GM18498 (cell line): ENCODE measurements at regions not wholly inside any gene's neighbourhood (a gene's known extent, or its start where the extent isn't known, plus 50 kb on each side); places are given as distances from the start of the nearest gene placed in this dataset.
"Not testable (repeated sequence)": the region's sequence is repeated elsewhere in the genome, so short reads cannot be mapped to it uniquely, and the experiment has no call there.

Source experiments
- ATAC-seq: cut with Tn5 transposase; IDR thresholded peaks from one replicate; pipeline ENCODE4 v1.9.1; 2021; ENCODE audit warnings: mild to moderate bottlenecking, moderate library complexity; ENCODE audit not compliant: unreplicated experiment

DNA sequence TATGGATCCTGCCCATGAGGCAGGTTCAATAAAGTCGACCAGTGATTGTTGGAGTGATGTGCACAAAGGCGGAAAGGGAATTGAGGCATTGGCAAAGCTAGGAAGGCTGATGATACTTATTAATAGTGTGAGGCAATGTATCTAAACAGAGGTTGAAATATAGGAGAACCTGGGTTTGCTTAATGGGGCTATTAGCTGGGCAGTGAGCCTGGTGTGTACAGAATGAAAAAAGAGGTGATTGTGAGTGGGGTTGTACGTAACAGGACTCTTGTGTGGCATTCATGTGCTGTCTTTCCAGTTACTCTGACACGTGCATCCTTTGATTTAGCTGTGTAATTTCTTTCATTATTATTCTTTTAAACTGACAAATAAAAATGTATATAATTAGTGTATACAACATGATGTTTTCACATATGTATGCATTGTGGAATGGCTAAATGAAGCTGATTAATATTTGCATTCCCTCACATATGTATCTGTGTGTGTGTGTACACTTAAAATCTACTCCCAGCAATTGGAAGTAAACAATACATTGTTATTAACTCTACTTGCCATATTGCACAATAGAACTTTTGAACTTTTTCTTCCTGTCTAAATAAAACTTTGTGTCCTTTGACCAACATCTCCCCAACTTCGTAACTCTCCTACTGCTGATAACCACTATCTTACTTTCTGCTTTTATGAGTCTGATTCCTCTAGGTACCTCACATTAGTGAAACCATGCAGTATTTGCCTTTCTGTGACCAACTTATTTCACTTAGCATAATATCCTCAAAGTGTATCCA is 220.5 kb upstream of the SLC35B3 start:
- no peak for ATAC-seq

DNA sequence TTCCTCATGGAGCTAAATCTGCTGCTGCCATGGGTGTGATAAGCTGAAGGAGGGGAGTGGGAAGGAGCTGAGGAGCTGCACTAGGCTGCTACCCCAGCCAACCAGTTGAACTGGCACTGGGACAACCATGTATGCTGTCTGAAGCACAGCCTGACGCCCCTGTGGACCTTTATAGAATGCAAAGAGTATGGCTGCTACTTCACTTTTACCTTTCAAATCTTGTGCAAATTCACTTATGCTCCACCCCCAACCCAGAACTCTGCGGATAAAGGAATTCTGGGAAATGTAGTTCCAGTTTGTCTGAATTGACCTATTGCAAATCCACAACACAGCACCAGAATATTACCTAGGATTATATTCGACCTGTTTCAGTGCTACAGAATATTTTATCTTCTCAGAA is 217.4 kb upstream of the SLC35B3 start:
- ATAC-seq = no peak

DNA sequence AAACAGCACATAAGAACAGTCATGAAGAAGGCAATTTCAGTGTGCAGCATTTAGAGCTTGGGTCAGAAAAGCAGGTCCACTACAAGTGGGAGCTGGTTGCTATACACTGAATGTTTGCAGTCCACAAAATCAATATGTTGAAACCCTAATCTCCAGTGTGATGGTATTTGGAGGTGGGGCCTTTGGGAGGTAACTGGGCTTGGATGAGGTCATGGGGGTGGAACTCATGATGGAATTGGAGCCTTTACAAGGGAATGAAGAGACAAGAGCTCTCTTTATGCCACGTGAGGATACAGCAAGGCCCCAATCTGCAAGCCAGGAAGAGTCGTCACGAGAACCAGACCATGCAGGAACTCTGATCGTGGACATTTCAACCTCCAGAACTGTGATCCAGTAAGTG is 216.7 kb upstream of the SLC35B3 start:
- ATAC-seq = no peak

DNA sequence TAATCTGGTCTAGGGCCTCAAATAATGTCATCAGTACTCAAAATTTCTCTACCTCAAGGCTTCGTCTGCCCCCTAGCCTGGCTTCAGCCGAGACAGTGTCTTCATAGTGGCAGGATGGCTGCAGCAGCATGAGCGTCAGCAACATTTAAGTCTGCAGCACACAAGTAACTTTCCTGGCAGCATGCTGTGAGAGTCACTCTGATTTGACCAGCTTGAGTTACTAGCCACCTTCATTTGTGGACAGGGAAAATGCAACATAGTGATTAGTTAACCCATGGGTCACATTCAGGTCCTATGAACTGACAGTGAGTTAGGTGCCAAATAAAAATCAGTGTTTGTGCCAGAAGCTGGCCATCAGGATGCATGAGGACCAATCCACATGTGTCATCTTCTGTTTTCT is 209.9 kb upstream of the SLC35B3 start:
- no peak for ATAC-seq

DNA sequence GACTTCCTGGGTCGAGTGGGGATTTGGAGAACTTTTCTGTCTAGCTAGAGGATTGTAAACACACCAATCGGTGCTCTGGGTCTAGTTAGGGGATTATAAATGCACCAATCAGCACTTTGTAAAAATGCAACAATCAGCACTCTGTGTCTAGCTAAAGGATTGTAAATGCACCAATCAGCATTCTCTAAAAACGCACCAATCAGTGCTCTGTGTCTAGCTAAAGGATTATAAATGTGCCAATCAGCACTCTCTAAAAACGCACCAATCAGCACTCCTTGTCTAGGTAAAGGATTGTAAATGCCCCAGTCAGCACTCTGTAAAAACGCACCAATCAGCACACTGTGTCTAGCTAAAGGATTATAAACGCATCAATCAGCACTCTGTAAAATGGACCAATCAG is 209.0 kb upstream of the SLC35B3 start:
- no peak for ATAC-seq

DNA sequence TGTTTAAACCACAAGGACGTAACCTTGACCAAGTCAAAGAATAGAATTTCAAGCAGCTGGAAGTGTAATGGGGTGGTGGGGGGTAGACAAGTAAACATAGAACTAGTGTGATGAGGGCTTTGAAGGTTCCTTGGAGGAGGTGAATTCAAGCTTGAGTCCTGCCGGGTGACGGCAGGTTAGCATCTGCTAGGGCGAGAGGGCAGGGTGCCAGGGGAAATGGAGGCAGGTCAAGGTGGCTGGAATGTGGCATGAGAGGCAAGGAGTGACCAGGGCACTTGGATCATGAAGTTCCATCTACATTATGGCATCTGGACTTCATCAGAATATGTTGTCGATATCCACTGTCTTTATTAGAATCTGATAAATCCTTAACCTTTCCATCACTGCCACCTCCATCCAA is 207.5 kb upstream of the SLC35B3 start:
- ATAC-seq = no peak

DNA sequence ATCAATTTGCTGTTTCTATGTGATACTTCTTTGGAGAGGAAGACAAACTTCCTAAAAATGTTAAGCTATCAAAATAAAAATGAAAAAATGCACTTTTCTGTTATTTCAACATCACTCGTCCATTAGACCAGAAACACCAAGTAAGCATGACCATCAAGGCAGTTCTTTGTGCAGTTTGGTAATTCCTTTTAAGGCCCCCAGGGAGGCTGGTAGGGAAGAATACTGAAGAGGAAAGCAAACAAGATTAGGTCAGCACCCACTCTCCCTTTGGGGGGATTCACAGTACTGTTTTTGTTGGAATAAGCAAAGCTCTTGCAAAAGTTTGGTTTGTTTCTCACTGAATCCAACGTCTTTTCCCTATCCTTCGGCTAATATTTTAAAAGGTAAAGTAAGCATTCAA is 206.8 kb upstream of the SLC35B3 start:
- no peak for ATAC-seq

DNA sequence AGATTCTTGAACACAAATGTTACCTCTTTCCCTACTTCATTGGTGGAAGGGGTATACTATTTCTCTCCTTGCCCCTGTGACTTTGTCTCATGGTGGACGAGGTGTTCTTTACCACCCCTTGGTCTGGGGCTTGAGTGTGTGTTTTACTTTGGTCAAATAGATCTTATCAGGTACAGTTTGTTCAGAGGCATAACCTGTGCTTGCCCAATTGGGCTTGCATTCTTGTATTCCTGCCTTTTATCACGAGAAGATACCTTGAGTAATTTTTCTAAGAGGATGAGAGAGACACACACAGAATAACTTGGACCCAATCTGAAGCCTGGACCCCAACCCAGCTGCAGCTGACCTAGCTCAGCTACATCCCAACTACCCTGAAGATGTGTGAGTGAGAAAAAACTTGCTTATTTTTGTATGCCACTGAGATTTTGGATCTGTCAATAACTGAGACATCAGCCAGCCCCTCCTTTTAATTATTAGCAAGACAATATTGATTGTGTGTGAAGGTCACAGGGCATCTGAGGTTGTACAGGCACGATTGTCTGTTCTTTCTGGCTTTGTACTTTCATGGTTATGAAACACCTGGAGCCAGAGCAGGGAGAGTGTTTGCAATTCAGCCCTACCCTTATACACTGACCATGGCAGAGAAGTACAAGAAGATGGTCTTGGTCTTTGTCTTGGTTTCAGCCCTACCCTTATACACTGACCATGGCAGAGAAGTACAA is 204.7 kb upstream of the SLC35B3 start:
- no peak for ATAC-seq

DNA sequence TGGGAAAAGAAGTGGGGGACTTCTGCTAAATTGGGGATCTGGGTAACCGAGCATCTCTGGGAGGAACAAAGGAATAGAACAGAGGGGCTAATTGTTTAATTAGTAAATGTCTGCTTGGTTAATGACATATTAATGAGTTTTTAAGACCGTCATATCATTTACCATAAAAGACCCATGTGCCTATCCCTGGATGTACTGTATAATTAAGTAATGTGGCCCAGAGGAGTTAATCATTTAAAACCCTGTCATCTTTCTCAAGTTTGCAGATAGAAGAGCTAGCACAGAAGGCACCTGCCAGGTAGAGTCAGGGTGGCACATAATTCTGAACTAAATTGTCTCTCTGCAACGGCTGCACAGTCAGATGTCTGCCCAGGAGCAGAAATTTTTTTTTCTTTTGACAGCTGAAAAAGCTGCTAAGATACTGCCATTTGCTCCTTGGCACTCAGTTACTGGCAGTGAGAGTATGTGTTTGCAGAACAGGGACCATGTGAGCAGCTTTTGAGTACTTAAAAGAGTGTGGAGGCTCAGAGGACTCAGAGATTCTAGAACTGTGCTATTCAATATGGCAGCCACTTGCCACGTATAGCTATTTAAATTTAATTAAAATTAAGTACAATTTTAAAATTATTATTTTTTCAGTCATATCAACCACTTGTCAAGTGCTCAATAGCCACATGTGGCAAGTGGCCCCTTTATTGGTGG is 202.7 kb upstream of the SLC35B3 start:
- ATAC-seq = no peak

DNA sequence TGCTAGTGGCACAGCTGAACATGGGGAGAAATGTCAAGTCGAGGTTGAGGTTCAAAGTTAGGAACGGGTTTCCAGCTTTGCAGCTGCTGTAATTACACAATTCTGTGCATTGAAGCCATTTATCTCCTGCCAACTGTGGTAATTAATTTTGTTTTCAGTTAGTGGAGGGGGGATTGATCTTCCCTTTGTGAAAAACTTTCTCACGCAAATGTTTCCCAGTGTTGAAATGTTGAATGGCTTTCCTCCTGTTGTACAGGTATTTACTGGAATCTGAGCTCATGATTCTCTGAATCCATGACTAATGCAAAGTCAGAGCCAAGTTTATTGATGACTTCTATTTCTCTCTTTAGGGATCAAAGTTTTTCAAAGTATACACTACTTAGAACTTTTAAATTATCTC is 198.4 kb upstream of the SLC35B3 start:
- no peak for ATAC-seq

DNA sequence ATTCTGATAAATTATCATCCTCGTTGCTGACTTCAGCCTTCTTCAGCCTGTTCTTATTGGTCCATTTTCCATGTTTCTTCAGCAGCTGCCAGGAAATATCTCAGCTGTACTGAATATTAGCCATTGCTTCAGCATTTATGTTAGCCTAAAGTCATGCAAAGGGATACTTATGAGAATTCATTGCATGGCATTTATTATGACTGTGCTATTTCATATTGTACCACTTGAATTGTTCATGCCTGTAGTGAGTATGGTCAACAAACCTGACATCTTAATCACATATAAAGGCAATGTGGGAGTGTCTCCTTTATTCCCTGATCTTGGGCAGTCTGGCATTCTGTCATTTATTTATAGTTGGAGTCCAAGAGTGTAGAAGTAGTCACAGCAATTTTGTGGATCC is 193.4 kb upstream of the SLC35B3 start:
- ATAC-seq = no peak

DNA sequence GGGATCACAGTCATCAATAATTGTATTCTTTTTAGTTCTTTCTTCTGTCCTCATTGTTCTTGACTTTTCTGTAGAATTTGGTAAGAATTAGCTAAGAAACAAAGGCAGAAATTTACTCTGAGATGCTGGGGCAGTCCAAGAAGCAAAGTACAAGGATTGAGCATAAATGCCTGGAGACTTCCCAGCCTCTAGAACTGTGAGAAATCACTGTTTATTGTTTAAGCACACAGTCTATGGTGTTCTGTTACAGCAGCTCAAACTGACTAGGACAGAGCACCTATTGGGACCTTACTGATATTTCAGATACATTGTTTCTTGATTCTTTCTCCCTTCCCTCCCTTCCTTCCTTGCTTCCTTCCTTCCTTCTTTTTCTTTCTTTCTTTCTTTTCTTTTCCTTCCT is 192.7 kb upstream of the SLC35B3 start:
- ATAC-seq = no peak

DNA sequence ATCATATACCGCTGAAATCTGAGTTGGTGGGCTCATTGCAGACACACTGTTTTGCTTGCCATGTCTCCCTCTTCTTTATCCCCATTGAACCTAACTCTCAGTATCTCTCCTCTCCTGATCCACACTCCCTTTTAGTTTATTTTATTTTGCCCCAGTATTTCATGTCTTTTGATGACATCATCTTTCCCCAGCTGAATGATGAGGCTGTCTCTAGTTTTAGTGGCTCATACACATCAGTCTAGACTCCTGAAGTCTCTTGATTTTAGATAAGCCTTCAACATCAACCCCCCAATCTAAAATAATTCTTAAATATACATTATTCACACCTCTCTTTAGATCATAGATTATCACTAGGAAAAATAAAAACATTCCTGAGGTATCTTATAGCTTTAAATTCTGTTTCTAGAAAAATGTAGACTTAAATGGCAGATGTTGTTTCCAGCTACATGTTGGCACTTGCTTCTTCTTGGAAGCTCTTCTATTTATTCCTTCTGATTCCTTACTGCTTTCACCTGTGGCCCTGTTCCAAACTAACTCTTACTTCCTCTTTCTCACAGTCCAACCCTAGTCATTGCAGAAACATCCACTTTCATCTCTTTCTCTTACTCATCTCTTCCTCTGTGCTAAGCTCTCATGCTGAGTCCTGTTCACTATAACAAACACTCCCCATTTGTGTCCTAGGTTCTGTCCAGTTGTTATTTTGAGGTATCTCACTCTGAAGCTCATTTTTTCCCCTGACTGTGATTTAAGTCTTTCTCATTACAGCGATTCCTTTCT is 191.9 kb upstream of the SLC35B3 start:
- ATAC-seq = peak; percentile 71

DNA sequence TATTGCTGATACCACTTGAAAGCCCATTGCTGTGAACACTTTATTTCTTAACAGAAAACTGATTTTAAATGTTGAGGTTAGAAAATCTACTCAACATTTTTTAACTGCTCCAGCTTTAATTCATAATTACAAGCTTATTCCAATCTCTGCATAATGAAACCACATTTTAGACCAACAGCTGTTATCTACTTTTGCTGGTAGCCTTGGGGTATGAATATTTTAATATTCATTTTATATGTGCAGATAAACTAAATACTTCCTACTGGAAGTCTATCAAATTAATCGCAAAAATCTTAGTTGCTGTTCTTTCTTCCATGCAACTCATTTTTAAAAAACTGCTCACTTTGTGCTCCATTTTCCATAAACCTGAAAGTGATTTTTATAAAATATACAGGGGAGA is 189.3 kb upstream of the SLC35B3 start:
- no peak for ATAC-seq

DNA sequence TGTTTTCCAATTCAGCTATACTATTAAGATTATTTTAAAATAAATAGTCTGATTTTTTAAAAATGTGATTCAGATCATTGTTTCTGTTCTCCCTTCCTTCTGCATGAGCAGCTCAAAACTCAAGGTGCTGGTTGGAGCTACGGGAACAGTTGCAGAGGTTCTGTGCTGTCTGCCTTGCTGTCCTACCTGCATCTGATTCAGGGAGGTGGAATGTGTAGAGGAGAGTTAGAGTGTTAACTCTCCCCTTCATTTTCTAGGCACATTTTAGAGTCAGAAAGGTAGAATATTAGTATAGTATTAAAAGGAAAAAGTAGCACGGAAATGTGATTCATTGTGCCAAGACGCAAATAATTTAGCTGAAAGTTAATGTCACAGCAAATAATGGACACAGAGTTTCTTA is 188.1 kb upstream of the SLC35B3 start:
- ATAC-seq = no peak

DNA sequence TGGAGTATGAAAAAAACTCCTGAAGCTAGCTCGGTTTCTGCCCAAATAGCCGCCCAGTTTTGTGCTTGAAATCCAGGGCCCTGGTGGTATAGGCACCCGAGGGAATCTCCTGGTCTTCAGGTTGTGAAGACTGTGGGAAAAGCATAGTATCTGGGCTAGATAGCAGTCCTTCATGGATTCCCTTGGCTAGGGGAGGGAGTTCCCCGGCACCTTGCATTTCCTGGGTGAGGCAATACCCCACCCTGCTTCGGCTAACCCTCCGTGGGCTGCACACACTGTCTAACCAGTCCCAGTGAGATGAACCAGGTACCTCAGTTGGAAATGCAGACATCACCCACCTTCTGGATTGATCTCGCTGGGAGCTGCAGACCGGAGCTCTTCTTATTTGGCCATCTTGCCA is 184.5 kb upstream of the SLC35B3 start:
- ATAC-seq = no peak

DNA sequence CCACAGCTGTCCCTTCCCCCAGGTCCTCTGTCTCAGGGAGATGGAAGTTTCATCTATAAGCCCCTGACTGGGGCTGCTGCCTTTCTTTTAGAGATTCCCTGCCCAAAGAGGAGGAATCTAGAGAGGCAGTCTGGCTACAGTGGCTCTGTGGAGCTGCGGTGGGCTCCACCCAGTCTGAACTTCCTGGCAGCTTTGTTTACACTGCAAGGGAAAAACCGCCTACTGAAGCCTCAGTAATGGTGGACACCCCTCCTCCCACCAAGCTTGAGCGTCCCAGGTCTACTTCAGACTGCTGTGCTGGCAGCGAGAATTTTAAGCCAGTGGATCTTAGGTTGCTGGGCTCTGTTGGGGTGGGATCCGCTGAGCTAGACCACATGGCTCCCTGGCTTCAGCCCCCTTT is 184.1 kb upstream of the SLC35B3 start:
- ATAC-seq = not testable (repeated sequence)

DNA sequence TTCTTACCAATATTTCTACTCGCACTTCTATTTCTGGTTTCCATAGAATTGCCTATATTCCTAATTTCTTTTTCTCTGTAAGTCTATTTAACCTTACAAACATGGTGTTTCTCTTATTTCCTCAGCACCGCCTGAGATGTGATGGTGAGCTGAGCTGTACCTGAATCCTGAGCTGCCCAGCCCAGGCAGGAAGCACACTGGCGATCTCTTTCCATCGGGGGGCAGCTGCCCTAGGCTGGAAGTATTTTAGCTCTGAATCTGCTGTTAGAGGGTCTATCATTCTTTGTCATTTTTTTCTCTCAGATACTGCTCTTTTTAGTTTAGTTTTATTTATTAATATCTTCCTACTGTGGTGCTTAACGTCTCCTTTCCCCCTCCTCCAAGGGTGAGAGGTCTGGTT is 173.4 kb upstream of the SLC35B3 start:
- ATAC-seq = no peak

DNA sequence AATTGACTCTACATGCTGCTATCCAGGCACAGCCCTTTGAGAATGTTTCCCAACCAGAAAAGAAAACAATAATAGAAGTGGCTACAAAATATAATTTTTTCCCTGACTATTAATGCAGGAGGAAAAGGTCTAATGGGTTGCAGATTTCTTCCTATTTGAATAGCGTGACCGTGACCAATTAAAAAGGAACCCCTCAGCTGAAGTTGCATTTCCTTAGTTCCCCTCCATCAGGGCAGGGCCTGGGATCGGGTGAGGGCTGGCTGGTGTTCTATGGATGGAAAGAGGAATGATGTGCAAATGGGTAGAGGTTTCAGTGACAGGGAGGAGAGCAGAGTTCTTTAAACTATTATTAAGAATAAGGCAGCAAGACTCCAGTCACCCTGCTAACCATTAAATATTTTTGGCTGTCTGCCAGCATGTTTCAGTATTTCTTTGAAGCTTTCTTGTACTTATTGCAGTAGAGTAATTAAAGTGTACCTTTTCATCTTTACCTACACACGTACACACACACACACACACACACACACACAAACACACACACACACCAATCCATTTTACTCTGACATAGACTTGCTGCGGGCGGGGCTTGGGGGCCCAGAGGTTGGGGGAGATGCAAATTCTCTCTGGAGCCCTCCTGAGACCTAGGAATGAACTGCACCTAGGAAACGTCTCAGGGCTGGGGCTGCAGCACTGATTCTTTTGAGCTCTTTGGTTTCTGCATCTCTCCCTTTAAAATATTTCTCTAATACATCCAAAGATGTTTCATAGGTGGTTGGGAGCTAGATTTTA is 154.8 kb upstream of the SLC35B3 start:
- no peak for ATAC-seq

DNA sequence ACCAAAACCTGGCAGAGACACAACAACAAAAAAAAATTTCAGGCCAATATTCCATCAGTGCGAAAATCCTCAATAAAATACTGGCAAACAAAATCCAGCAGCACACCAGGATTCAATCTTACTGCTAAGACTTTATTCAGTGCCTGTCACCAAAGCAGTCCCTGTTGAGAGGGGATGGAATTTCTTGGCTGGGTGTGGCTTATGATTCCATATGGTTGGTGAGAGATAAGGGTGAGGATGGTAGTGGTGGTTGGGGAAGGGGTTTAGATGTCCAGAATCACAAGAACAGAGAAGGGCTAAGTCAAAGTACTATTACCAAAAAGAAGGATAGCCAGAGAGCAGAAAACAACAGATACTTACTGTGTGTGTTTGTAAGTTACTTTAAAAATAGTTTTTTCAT is 152.8 kb upstream of the SLC35B3 start:
- no peak for ATAC-seq
